NCI-H128 (cell line): ENCODE measurements at regions not wholly inside any gene's neighbourhood (a gene's known extent, or its start where the extent isn't known, plus 50 kb on each side); places are given as distances from the start of the nearest gene placed in this dataset.
"Not testable (repeated sequence)": the region's sequence is repeated elsewhere in the genome, so short reads cannot be mapped to it uniquely, and the experiment has no call there.

Experiments used
- DNase-seq: peaks from one replicate; lab custom pipeline; 2025; ENCODE audit not compliant: unreplicated experiment; lab: John Stamatoyannopoulos, UW

DNA sequence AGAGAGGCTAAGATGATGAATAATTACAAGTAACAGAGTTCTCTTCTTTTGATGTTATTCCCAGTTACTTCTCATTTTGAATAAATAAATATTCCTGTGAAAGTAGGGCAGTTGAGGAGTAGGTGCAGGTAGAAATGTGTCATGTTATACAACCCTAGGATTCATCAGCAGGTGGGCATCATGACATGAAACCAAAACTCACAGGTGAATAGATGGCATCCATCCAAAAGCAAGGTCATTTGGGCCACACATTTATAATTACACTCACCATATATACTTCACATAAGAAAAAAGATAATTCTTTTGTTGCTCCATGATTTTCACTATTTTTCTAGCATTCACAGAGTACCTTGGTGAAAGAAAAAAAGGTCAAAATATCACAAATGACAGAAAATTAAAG lies 273.6 kb downstream of the ZBBX start:
- DNase-seq: no peak

DNA sequence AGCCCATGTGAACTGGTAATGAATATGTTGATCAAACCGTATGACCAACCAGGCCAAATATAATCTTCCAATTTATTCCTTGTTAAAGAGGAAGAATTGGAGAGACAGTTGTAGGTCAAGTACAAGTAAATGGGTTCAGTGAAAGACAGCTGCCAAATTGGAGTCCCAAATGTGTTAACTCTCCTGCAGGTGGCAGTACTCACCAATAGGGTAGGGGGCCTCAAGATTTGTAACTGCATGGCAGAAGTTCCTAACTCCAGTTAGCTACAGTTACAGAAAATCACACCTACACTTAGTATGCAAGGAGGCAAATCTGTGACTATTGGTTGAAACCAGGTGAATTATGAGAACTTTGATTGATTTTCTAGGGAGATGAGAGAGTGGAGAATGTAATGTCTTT lies 278.0 kb downstream of the ZBBX start:
- no peak for DNase-seq

DNA sequence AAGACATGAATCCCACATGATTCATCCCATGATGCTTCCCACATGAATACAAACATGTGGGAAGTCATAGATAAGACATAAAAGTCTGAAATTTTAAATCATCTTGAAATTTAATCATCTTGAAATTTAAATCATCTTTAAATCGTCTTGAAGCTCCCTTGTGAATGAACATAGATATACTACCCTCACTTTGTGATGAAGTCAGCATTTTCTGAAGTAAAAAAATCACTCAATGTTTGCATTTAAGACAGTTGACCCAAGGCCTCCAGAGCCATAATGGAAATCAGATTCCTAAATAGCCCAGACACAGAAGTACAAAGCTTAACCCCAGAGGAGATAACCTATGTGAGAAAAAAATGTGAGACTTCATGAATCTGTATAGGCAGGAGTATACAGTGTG lies 279.4 kb downstream of the ZBBX start:
- no peak for DNase-seq

DNA sequence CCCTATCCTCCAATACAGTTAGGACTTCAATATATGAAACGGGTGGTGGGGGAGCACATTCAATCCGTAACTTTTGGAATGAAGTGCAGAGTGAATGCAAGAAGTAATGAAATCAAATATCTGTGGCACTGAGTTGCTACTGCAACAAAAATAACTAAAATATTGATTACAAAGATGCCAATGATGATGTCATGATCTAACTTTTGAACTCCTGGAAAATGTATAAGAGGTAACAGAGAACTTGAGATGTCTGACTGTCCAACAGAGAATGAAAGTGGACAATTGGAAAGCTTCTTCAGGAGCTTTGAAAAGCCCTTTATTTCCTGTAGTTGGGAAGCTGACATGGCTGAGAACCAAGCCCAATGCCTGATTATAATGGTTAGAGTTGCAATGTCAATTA lies 279.9 kb downstream of the ZBBX start:
- DNase-seq: no peak

DNA sequence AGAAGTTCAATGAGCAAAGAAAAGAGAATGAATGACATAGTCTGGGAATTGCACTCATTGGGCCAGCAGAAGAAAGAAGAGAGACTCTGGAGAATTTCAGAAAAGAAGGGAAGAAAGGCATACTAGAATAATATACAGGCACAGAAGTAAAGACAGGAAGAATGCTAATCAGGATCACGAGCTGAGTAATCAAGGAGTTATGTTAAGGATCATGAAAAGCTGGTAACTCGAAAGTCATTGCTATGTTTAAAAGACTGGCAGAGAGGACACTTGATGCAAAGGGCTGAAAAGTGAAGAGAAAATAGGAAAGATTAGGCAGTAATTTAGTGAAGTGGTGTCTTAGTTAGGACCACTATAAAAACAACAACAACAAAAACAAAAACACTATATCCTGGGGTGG lies 284.1 kb downstream of the ZBBX start:
- no peak for DNase-seq

DNA sequence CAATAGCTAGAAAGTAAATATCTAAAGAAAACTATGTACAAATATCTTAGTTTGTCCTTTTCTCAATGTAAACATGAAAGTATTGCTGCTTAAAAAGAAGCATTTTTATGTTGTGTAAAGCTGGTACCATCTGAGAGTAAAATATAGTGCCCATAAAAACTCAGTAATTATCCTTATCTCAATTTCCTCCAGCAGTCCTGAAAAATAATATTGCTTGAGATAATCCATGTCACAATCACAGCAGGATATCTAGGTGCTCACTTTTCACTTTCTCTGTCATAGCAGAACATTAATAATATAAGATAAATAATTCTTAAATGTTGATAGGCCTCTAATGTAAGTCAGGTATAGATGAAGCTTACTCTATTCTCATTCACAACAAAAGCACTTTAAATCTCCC lies 285.5 kb downstream of the ZBBX start:
- no peak for DNase-seq

DNA sequence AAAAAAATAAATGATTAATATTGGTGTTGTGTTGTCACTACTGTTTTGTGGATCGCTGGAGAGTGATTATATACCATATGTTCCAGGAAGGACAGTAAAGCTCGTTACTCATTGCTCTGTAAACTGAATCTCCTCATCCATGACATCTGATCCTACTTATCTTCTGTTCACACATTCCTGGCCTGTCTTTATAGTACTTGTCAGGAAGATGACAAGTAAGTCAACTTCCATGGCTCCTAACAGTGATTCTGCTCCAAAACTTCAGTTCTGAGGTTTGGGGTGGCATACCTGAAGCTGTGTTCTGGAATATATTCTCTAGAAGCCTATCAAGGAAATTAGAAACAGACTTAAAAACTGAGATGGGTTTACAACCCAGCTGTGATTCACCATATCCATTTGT lies 288.9 kb downstream of the ZBBX start:
- no peak for DNase-seq

DNA sequence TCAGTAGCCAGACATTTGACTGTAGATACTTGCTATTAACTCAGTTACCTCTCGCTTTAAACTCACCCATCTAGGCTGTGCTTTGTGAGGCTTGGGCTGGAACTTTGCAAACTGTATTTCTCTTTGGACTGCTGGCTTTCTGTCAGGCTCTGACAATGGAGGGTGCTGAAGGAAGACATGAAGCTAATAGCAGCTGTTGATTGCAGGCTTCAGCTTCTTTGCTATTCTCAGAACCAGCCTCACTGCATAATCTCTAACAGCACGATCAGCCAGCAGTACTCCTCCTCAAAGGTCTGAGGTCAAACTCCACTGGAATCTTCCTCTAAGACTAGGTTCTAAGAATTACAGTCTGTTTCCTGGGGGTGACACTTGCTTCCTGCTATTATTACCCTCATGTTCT lies 295.6 kb downstream of the ZBBX start:
- DNase-seq: no peak

DNA sequence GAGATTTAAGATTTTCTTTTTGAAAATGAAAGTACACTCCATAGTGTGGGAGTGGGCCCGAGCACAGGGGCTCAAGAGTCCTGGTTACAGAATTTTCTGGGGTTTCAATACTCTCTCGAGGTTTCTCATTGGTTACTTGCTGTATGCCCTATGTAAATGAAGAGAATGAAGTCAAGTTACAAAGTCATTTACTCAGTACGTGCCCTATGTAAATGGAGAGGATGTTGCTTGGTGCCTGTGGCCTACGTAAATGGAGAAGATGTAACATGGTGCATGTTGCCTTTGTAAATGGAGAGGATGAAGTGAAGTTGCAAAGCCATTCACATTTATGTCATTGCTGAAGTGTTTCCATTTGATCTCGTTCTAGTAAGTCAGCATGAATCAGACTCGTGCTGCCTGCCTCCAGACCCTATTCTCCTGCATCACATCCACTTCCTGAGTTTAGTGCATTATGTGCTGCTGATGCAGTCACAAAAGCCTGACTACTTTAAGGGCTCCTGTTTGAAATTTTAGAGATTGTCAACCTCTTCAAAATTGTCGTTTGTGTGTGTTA lies 302.0 kb downstream of the ZBBX start:
- no peak for DNase-seq

DNA sequence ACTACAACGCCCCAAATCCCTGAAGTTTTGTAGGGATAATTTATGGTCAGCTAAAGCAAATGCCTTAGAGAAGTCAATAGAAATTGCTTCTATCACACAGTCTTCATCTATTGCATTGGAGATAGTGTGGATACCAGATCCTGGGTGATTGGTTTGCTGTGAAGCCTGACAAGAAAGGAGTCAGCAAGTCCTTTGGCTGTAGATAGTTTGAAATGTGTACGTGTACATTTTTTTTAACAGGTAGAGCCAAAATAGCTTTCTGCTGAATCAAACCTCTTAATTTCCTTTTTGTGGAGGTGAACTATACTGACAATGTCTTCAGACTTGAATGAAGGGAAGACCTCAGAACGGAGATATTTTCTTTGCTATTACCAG lies 312.3 kb downstream of the ZBBX start:
- DNase-seq: no peak

DNA sequence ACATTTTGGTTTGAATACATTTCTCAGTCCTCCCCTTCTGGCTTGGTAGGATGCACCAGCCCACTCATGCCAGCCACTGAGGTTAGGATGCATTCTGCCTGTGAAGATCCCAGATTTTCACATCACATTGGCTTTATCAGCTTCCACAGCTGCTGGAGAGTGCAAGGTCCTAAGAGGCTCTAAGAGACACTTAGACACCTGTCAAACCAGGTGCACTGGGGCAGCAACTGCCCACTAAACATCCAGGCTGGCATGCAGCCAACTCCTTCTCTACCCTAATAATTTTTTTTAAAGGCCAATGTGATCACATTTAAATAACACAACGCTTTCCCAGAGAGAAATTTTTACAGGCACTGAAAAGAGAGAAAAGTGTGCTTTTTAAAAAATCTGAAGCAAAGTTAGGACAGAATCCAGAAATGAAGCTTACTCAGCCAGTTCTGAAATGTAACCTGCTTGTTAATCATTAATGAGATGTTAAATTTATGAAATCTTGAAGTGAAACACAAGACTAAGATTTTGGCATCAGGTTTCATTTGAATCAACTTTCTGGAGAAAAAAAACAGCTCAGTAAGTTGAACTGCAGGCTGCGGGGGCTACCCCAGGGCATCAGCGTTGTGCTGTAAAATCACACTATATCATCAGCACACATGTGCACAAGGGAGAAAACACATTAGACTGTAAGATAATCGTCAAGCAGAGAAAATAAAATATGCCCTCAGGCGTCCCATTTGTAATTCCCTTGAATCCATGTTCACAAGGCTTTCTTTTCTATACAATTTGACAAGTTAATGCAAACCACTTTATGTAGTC lies 312.9 kb downstream of the ZBBX start:
- DNase-seq: peak; percentile 92

DNA sequence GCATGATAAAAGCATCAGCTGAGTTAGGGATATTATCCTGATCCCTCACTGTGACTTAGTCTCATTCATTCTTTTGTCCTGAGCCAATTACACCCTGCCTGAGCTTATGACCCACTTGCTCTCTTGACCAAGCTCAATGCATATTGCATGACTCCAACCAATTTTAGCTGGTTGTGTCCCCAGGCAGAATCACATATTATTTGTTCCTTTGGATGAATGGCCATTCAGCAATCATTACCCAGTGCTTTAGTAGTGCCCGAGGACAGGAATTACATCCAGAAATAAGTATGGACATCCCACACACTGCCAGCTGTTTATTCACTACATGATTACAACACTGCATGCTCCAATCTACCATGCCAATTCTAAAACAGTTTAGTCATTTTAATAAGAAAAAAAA lies 322.5 kb downstream of the ZBBX start:
- no peak for DNase-seq

DNA sequence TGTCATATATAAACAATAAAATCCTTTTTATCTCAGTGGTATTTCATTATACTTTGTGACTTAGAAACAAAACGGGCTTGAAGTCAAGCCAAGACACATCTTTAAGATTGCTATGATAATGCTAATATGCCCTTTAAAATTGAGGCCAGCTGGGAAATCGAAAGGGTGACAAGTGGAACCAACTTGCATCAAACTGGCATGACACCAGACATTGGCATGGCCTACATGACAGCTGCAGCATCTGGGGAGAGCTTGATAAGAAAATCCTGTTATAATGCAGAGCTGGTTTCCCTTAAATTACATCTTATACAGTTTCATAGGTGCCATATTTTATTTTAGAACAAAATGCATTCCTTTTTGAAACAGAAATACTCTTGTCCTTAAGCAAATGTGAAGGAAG lies 325.2 kb downstream of the ZBBX start:
- no peak for DNase-seq

DNA sequence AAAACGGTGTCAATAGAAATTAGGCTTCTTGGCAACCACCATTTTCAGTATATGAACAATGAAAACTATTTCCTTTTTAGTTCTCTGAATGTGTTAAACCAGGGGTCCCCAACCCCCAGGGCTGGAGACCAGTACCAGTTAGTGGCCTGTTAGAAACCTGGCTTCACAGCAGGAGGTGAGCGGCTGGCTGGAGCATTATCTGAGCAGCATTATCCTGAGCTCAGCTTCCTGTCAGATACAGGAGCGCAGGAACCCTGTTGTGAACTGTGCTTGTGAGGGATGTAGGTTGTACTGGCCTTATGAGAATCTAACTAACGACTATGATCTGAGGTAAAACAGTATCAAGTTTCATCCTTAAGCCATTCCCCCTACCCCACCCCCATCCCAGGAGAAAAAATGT lies 328.7 kb downstream of the ZBBX start:
- no peak for DNase-seq

DNA sequence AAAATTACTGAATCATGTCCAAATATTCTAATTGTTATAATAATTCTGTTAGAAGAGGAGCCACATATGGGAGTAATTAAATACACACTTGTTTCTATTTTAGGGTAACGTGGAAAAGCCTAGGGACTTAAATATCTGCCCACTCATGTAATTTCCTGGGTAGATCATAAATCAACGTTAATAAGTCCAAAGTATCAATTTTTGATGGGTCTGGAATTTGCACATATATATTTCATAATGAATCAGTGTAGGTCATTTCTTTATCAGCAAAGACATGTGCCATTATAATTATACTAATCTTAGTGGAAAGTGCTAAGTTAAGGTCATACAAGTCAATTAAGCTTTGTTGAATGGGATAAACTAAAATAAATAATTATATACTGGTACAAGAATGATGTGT lies 346.2 kb downstream of the ZBBX start:
- no peak for DNase-seq

DNA sequence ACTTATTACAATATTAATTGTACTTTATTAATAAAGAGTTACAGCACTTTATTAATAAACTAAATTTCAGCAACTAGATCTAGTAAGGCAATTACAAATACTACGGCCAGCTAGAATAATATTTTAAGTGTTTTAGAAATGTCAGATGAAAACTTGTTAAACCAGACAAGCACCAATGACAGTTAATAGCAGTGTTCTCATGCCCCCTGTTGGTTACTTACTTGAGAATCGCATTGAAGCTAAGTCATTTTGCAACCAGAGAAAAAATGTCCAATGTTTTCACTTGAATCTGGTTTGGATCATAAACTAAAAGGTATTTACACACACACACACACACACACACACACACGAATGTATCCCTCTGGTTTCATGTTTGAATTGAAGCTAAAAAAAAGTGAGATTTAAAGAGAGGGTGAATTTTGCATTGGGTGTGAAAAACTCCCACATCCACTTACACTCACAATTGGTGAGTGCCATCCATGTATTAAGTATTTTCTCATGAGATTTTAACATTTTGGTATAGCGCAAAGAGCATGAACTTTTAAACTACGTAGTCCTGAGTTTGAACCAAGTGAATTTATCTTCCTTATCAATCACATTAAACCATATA lies 347.7 kb downstream of the ZBBX start:
- DNase-seq: peak; percentile 60

DNA sequence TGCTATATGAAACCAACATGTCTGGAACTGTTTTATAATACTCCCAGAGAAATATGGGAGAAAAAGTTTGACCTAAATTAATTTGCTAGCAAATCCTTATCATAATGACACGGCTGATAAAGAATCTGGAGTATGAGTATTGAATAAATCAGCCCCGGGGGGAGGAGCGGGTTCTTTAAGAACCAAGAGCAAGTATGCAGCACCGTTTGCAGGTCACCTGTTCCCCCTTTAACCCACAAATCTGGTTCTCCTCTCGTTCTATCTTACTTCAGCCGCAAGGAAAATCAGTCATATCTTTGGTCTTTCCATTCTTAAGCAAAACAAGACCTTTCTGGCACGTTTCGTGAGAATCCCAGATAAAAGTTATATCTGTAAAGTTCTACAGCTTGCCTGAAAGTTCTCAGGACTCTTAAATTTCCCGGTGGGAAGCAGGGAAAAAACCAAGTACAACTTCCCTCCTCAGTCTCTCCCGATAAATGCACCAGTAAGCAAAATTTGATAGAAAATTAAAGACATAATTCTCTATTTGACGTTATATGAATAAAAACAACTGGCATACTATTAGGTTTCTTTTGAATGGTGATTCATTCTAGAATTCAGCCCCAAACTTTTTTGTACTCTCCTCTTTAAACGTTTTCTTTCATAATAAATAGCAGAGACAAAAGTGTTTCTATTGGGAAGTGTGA lies 348.6 kb downstream of the ZBBX start:
- no peak for DNase-seq

DNA sequence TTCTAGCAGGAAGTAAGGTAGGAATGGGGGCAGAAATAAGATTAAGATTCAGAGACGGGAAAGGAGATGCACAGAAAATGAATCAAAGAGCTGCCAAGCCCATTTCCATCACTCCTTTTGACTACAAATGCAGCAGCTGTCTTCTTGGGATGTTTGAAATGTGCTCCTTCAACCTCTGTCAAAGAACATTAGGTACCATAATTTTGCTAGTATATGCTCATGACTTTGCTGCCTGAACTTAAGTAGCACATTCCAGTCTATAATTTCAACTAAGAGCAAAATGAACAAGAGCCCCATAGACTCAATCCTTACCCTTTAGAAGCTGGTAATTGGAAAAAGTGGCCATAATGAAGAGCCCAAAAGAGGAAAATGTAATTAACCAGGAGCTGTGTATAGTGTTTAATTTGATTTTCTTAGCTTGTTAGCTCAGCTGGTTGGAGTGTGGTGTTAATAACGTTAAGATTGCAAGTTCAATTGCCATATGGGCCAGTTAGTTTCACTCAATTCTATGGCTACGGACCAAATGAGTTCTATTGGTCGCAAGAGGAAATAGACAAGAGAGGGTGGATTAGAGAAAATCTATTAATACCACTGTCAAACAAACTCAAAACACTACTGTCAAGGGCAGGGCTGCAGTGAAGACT lies 349.9 kb downstream of the ZBBX start:
- no peak for DNase-seq

DNA sequence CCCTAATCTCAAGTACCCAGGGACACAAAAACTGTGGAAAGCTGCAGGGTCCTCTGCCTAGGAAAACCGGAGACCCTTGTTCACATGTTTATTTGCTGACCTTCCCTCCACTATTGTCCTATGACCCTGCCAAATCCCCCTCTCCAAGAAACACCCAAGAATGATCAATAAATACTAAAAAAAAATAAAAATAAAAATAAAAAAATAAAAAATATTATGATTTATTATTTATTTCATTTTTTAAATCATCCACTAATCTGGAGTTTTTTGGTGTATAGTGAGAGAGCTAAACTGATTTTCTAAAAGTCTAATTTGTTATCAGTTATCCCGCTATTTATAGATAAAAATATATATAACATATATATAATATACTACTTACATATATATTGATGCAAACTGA lies 360.6 kb downstream of the ZBBX start:
- not testable (repeated sequence) for DNase-seq

DNA sequence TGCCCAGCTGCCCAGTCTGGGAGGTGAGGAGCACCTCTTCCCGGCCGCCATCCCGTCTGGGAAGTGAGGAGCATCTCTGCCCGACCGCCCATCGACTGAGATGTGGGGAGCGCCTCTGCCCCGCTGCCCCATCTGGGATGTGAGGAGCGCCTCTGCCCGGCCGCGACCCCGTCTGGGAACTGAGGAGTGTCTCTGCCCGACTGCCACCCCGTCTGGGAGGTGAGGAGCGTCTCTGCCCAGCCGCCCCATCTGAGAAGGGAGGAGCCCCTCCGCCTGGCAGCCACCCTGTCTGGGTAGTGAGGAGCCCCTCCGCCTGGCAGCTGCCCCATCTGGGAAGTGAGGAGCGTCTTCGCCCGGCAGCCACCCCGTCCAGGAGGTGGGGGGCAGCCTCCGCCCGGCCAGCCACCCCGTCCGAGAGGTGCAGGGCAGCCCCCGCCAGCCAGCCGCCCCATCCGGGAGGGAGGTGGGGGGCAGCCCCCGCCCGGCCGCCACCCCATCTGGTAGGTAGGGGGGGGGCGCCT lies 361.4 kb downstream of the ZBBX start:
- not testable (repeated sequence) for DNase-seq

DNA sequence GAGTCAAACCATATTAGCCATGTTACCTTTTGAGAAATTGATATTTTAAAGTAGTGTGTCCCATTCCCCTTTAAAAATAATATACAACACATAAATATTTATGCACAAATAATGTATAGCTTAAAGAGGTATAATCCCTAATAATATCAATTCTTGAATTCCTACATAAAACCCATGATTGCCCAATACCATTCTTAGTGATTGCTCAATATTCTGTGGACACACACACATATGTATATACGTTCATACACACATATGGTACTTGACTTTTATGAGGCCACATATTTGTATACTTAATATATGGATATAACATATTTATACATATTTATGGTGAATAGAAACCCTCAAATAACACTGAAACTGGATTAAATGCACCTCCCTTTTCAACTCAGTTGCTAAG lies 367.4 kb downstream of the ZBBX start:
- DNase-seq: no peak
